ENCODE measurements at regions not wholly inside any gene's neighbourhood (a gene's known extent, or its start where the extent isn't known, plus 50 kb on each side); places are given as distances from the start of the nearest gene placed in this dataset.

GRCh38 chr18:57202881-57203280, 56.0 kb downstream of the BOD1L2 start:
- Histone ChIP-seq H3K4me1 (no peaks in the 10 kb centered on the region), H3K36me3 (no peaks in the 10 kb centered on the region), H3K9me3 (no peaks in the 10 kb centered on the region), H3K4me3 (no peak overlapping the region), H3K27ac (no peak overlapping the region), H3K27me3 (no peaks in the 10 kb centered on the region)
- no peak for DNase-seq (ENCODE audit: low spot score)
- no peak for TF ChIP-seq CTCF (IDR thresholded peaks at IDR 0.05)

GRCh38 chr18:57205641-57206040, 58.8 kb downstream of the BOD1L2 start:
- Histone ChIP-seq H3K9me3 (no peaks in the 10 kb centered on the region), H3K36me3 (no peaks in the 10 kb centered on the region), H3K27ac (no peak overlapping the region), H3K4me1 (peaks cover 0 to 9% of the 10 kb centered on the region in 2 donors), H3K4me3 (no peak overlapping the region), H3K27me3 (no peaks in the 10 kb centered on the region)
- no peak for DNase-seq (ENCODE audit: low spot score)
- no peak for TF ChIP-seq CTCF (IDR thresholded peaks at IDR 0.05)

GRCh38 chr18:57207124-57207916, 60.4 kb downstream of the BOD1L2 start:
- no peak for TF ChIP-seq CTCF (IDR thresholded peaks at IDR 0.05)
- H3K4me1 ChIP-seq, result peaks cover 0 to 10% of the 10 kb centered on the region in 2 donors
- H3K27ac ChIP-seq, result no peak overlapping the region
- H3K36me3 ChIP-seq, result no peaks in the 10 kb centered on the region
- H3K4me3 ChIP-seq, result no peak overlapping the region
- no peak for DNase-seq (ENCODE audit: low spot score)
- H3K27me3 ChIP-seq, result no peaks in the 10 kb centered on the region
- no peaks in the 10 kb centered on the region for H3K9me3 ChIP-seq

GRCh38 chr18:57208047-57208446, 61.2 kb downstream of the BOD1L2 start:
- peaks cover 0 to 10% of the 10 kb centered on the region in 2 donors for H3K4me1 ChIP-seq
- H3K9me3 ChIP-seq, result no peaks in the 10 kb centered on the region
- no peak overlapping the region for H3K4me3 ChIP-seq
- no peaks in the 10 kb centered on the region for H3K27me3 ChIP-seq
- no peak for TF ChIP-seq CTCF (IDR thresholded peaks at IDR 0.05)
- DNase-seq (ENCODE audit: low spot score), result no peak
- H3K27ac ChIP-seq, result no peak overlapping the region
- H3K36me3 ChIP-seq, result no peaks in the 10 kb centered on the region

GRCh38 chr18:57209713-57210106, 62.8 kb downstream of the BOD1L2 start:
- Histone ChIP-seq H3K27ac (no peak overlapping the region), H3K4me1 (peaks cover 0 to 10% of the 10 kb centered on the region in 2 donors), H3K27me3 (no peaks in the 10 kb centered on the region), H3K36me3 (no peaks in the 10 kb centered on the region), H3K9me3 (no peaks in the 10 kb centered on the region), H3K4me3 (peak overlapping the region in 1 of 2 donors; percentile 19)
- no peak for TF ChIP-seq CTCF (IDR thresholded peaks at IDR 0.05)
- no peak for DNase-seq (ENCODE audit: low spot score)
